ENCODE measurements at regions not wholly inside any gene's neighbourhood (a gene's known extent, or its start where the extent isn't known, plus 50 kb on each side); places are given as distances from the start of the nearest gene placed in this dataset.

GRCh38 chr10:83119346-83119745, 1020.0 kb upstream of the GHITM start:
- H3K4me3 ChIP-seq (replicated peaks in 1 of 2; ENCODE audit: low read depth in 1 of 2, low read length in 2 of 2), result no peak overlapping the region
- H3K9me2 ChIP-seq (ENCODE audit: insufficient read depth), result no peaks in the 10 kb centered on the region
- no peak overlapping the region for H3K27ac ChIP-seq (ENCODE audit: low read depth, low read length)
- no peaks in the 10 kb centered on the region for H3K27me3 ChIP-seq (ENCODE audit: insufficient read depth, low read length)
- no peak for ATAC-seq
- H3K4me2 ChIP-seq (ENCODE audit: low read length), result no peak overlapping the region
- ChIA-PET RAD21 (ENCODE audit: low non-redundant PET in 1 of 2, low total read pairs in 2 of 2, uncharacterized antibody in 2 of 2, unreplicated experiment in 2 of 2) (no interaction called here), POLR2A (no interaction called here), CTCF (no interaction called here)
- intact Hi-C loops (cut with micrococcal nuclease), result no loop called here
- no peaks in the 10 kb centered on the region for H3K79me2 ChIP-seq (ENCODE audit: insufficient read depth, low read length)
- no peak overlapping the region for H3K9ac ChIP-seq (ENCODE audit: low read length)
- BruUV-seq (replicated peaks), result no TSS peak
- H2AFZ ChIP-seq (ENCODE audit: low read depth, low read length, poor library complexity, severe bottlenecking), result no peak overlapping the region
- no peaks in the 10 kb centered on the region for H4K20me1 ChIP-seq (ENCODE audit: insufficient read depth)
- TF ChIP-seq YY1 (IDR thresholded peaks at IDR 0.05; ENCODE audit: extremely low read depth, insufficient replicate concordance, low read depth, low read length) (no peak), POLR2A (IDR thresholded peaks at IDR 0.05; ENCODE audit: borderline replicate concordance, extremely low read depth, insufficient read depth, insufficient read length) (no peak), SIN3A (IDR thresholded peaks at IDR 0.05; ENCODE audit: low read depth) (no peak), ATF3 (IDR thresholded peaks at IDR 0.05) (no peak), TCF7L2 (IDR thresholded peaks at IDR 0.05; ENCODE audit: borderline replicate concordance, extremely low read depth, insufficient read depth, insufficient read length) (no peak), ZFX (IDR thresholded peaks at IDR 0.05) (no peak), EGR1 (IDR thresholded peaks at IDR 0.05; ENCODE audit: low read depth) (no peak), EZH2phosphoT487 (IDR thresholded peaks at IDR 0.05; ENCODE audit: borderline replicate concordance) (no peak), ZBTB33 (IDR thresholded peaks at IDR 0.05; ENCODE audit: extremely low read depth, insufficient replicate concordance, low read length) (no peak), FOSL1 (IDR thresholded peaks at IDR 0.05; ENCODE audit: low read depth) (no peak), RAD21 (IDR thresholded peaks at IDR 0.05; ENCODE audit: low read depth) (no peak), CBX3 (IDR thresholded peaks at IDR 0.05; ENCODE audit: low read depth) (no peak), ELF1 (IDR thresholded peaks at IDR 0.05; ENCODE audit: borderline replicate concordance, low read depth) (no peak), SRF (IDR thresholded peaks at IDR 0.05; ENCODE audit: low read depth) (no peak), CEBPB (IDR thresholded peaks at IDR 0.05; ENCODE audit: low read depth) (no peak), JUND (IDR thresholded peaks at IDR 0.05) (no peak), EZH2 (IDR thresholded peaks at IDR 0.05) (no peak), SP1 (IDR thresholded peaks at IDR 0.05; ENCODE audit: low read depth) (no peak)
- TF ChIP-seq, protein P1, sequence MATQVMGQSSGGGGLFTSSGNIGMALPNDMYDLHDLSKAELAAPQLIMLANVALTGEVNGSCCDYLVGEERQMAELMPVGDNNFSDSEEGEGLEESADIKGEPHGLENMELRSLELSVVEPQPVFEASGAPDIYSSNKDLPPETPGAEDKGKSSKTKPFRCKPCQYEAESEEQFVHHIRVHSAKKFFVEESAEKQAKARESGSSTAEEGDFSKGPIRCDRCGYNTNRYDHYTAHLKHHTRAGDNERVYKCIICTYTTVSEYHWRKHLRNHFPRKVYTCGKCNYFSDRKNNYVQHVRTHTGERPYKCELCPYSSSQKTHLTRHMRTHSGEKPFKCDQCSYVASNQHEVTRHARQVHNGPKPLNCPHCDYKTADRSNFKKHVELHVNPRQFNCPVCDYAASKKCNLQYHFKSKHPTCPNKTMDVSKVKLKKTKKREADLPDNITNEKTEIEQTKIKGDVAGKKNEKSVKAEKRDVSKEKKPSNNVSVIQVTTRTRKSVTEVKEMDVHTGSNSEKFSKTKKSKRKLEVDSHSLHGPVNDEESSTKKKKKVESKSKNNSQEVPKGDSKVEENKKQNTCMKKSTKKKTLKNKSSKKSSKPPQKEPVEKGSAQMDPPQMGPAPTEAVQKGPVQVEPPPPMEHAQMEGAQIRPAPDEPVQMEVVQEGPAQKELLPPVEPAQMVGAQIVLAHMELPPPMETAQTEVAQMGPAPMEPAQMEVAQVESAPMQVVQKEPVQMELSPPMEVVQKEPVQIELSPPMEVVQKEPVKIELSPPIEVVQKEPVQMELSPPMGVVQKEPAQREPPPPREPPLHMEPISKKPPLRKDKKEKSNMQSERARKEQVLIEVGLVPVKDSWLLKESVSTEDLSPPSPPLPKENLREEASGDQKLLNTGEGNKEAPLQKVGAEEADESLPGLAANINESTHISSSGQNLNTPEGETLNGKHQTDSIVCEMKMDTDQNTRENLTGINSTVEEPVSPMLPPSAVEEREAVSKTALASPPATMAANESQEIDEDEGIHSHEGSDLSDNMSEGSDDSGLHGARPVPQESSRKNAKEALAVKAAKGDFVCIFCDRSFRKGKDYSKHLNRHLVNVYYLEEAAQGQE (IDR thresholded peaks at IDR 0.05; ENCODE audit: low read depth), result no peak
- TF ChIP-seq, protein P2, sequence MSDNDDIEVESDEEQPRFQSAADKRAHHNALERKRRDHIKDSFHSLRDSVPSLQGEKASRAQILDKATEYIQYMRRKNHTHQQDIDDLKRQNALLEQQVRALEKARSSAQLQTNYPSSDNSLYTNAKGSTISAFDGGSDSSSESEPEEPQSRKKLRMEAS (IDR thresholded peaks at IDR 0.05), result no peak
- no peak for DNase-seq (ENCODE audit: low read depth, low spot score)
- H3K36me3 ChIP-seq (ENCODE audit: control insufficient read depth in 1 of 2, insufficient read depth in 2 of 2, low read length in 2 of 2), result no peaks in the 10 kb centered on the region
- peaks cover 12 to 17% of the 10 kb centered on the region in 2 experiments; a peak in 2 of 4 replicates for H3K9me3 ChIP-seq (ENCODE audit: control insufficient read depth in 1 of 2, insufficient read depth in 1 of 2, low read depth in 1 of 2, low read length in 2 of 2)
- H3K4me1 ChIP-seq (ENCODE audit: control insufficient read depth in 1 of 2, insufficient read depth in 2 of 2, low read length in 2 of 2), result no peaks in the 10 kb centered on the region

Measured in HCT116 (cell line).